CD4-positive, alpha-beta memory T cell (primary cell): ENCODE measurements at regions not wholly inside any gene's neighbourhood (a gene's known extent, or its start where the extent isn't known, plus 50 kb on each side); places are given as distances from the start of the nearest gene placed in this dataset.

Experiments
- CTCF ChIA-PET: fragments of 350-600 bp; sonication (Branson Sonifier 250); formaldehyde crosslinking; loops from one replicate; lab custom pipeline; 2021; ENCODE audit warnings: inconsistent platforms; ENCODE audit not compliant: partially characterized antibody; lab: Charles Lee
- POLR2A ChIA-PET: fragments of 350-600 bp; sonication (Branson Sonifier 250); formaldehyde crosslinking; loops from one replicate; lab custom pipeline; 2021; ENCODE audit not compliant: partially characterized antibody; lab: Charles Lee
- DNase-seq, 5 donors: peaks; one replicate each; pipeline versions ENCODE4 v3.0.0 to v3.0.0-alpha.2; 2020 to 2022; ENCODE audit warnings: mixed read lengths in 1 of 5
- H3K27ac ChIP-seq: one replicate; pipeline ENCODE4 v1.7.0; 2013; ENCODE audit warnings: low read depth, low read length
- H3K27me3 ChIP-seq: 2 replicates; pipeline ENCODE4 v1.7.0; 2013; ENCODE audit warnings: mild to moderate bottlenecking, low read length, moderate library complexity; ENCODE audit not compliant: insufficient read depth
- H3K36me3 ChIP-seq: 2 replicates; pipeline ENCODE4 v1.7.0; 2013; ENCODE audit warnings: mild to moderate bottlenecking, low read length, moderate library complexity; ENCODE audit not compliant: insufficient read depth
- H3K4me1 ChIP-seq: 2 replicates; pipeline ENCODE4 v1.7.0; 2013; ENCODE audit warnings: mild to moderate bottlenecking, low read length, moderate library complexity; ENCODE audit not compliant: insufficient read depth
- H3K4me3 ChIP-seq, 2 donors: one replicate each; pipeline ENCODE4 v1.7.0; 2013; ENCODE audit warnings: low read length in 2 of 2, mild to moderate bottlenecking in 1 of 2
- H3K9me3 ChIP-seq, 2 donors: one replicate each; pipeline ENCODE4 v1.7.0; 2013; ENCODE audit warnings: low read length in 2 of 2, control low read depth in 1 of 2; ENCODE audit not compliant: control insufficient read depth in 1 of 2
- H3K27ac Mint-ChIP-seq, 7 donors: one replicate each; pipeline ENCODE4 v1.8.0; 2020 to 2021; ENCODE audit warnings: mixed read lengths in 7 of 7, mild to moderate bottlenecking in 6 of 7, inconsistent platforms in 3 of 7, moderate library complexity in 3 of 7
- H3K27me3 Mint-ChIP-seq, 2 donors: one replicate each; pipeline ENCODE4 v1.8.0; 2020 to 2021; ENCODE audit warnings: mixed read lengths in 2 of 2
- H3K36me3 Mint-ChIP-seq, 2 donors: one replicate each; pipeline ENCODE4 v1.8.0; 2020 to 2021; ENCODE audit warnings: mixed read lengths in 2 of 2, inconsistent platforms in 1 of 2, mild to moderate bottlenecking in 1 of 2
- H3K4me1 Mint-ChIP-seq, 4 donors: one replicate each; pipeline ENCODE4 v1.8.0; 2020 to 2021; ENCODE audit warnings: mixed read lengths in 4 of 4, mild to moderate bottlenecking in 1 of 4
- H3K4me3 Mint-ChIP-seq, 8 donors: one replicate each; pipeline ENCODE4 v1.8.0; 2020 to 2021; ENCODE audit warnings: mixed read lengths in 8 of 8, mild to moderate bottlenecking in 7 of 8, moderate library complexity in 6 of 8, inconsistent platforms in 3 of 8
- H3K9me3 Mint-ChIP-seq, 8 donors: one replicate each; pipeline ENCODE4 v1.8.0; 2020 to 2021; ENCODE audit warnings: mixed read lengths in 8 of 8, mild to moderate bottlenecking in 5 of 8, inconsistent platforms in 3 of 8, moderate library complexity in 1 of 8
- intact Hi-C: fragments of 100-400 bp; cut with micrococcal nuclease; formaldehyde crosslinking; loops from one replicate; pipeline ENCODE4 v1.15.1; 2023

- Mint-ChIP-seq H3K4me1 (no peaks in the 10 kb centered on the region), H3K27ac (no peak overlapping the region), H3K9me3 (no peaks in the 10 kb centered on the region), H3K36me3 (no peaks in the 10 kb centered on the region), H3K4me3 (no peak overlapping the region), H3K27me3 (peaks cover 2 to 3% of the 10 kb centered on the region in 2 donors)
- no peak for DNase-seq
- ChIA-PET CTCF (no interaction called here), POLR2A (no interaction called here)
- Histone ChIP-seq H3K36me3 (no peaks in the 10 kb centered on the region), H3K27ac (no peak overlapping the region), H3K27me3 (no peaks in the 10 kb centered on the region), H3K4me1 (no peaks in the 10 kb centered on the region), H3K9me3 (no peaks in the 10 kb centered on the region), H3K4me3 (no peak overlapping the region)
- intact Hi-C loops: no loop called here
These were observed 139.3 kb upstream of the PHACTR1 start for GRCh38 chr6:12577124-12577850.

DNA sequence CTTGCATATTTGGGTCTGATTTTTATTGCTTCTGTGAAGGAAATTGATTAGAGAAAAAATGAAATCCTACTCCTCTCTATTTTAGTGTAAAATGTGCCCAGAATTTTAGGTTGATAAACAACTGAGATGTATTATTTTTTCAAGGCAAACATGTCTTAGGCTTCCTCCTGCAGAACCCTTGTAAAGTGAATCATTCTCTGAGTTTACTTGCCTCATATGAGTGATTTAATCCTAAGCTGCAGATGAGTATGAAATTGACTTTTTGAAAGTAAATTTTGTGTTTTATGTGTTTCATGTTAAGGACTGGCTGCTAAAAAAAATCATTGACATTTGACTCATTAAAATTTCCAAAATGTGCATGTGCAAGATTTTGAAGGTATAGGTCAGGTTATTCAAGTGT is 138.5 kb upstream of the PHACTR1 start:
- H3K27ac Mint-ChIP-seq: no peak overlapping the region
- no peaks in the 10 kb centered on the region for H3K4me1 Mint-ChIP-seq
- peaks cover 4 to 5% of the 10 kb centered on the region in 2 donors for H3K27me3 Mint-ChIP-seq
- no peaks in the 10 kb centered on the region for H3K27me3 ChIP-seq
- no peak overlapping the region for H3K4me3 ChIP-seq
- no peaks in the 10 kb centered on the region for H3K9me3 ChIP-seq
- intact Hi-C loops: no loop called here
- H3K36me3 Mint-ChIP-seq: no peaks in the 10 kb centered on the region
- no peak overlapping the region for H3K4me3 Mint-ChIP-seq
- H3K36me3 ChIP-seq: no peaks in the 10 kb centered on the region
- no peak for DNase-seq
- ChIA-PET POLR2A (no interaction called here), CTCF (no interaction called here)
- peaks cover 0 to 2% (median 0%) of the 10 kb centered on the region in 8 donors for H3K9me3 Mint-ChIP-seq
- no peak overlapping the region for H3K27ac ChIP-seq
- H3K4me1 ChIP-seq: no peaks in the 10 kb centered on the region

DNA sequence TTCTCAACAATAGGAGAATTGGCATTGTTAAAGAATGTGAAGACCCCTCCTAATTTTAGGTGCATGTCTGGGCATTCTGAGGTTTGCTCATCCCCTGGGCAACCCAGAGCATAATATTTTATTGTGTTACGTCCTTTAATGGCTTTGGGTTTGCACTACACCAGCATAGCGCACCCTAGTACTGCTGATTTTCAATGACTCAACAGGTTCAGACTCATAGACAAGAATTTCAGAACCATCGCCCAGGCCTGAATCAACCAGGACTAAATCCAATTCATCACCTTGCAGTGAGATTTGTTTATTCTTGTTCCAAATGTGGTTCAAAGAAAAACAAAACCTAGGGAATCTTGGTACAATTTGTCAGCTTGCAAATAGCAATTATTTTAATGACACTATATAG is 137.8 kb upstream of the PHACTR1 start:
- intact Hi-C loops: no loop called here
- Histone ChIP-seq H3K4me1 (no peaks in the 10 kb centered on the region), H3K27me3 (no peaks in the 10 kb centered on the region), H3K9me3 (no peaks in the 10 kb centered on the region), H3K27ac (no peak overlapping the region), H3K36me3 (no peaks in the 10 kb centered on the region), H3K4me3 (no peak overlapping the region)
- CTCF ChIA-PET: no interaction called here
- DNase-seq: no peak
- H3K4me1 Mint-ChIP-seq: no peaks in the 10 kb centered on the region
- H3K27me3 Mint-ChIP-seq: peaks cover 4 to 5% of the 10 kb centered on the region in 2 donors
- no peak overlapping the region for H3K4me3 Mint-ChIP-seq
- POLR2A ChIA-PET: no interaction called here
- no peaks in the 10 kb centered on the region for H3K36me3 Mint-ChIP-seq
- no peak overlapping the region for H3K27ac Mint-ChIP-seq
- H3K9me3 Mint-ChIP-seq: peaks cover 0 to 2% (median 0%) of the 10 kb centered on the region in 8 donors

DNA sequence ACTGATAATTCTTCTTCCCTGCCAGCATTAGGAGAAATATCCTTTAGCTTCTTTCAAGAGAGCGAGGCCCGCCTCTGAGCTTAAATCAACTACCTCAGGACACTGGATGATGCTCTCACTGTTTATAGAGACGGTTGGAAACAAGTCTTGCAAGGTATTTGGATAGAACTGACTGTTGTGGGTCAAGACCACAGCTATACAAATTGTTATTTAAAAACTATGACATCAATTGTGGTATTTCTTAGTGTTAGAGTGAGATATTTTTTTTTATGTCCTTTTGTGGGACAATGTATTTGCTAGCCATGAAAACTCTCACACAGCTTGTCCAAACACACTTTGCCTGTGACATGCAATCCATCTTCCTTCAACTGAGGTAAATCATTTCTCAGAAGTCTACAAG is 136.3 kb upstream of the PHACTR1 start:
- no peak overlapping the region for H3K27ac ChIP-seq
- peaks cover 0 to 2% (median 0%) of the 10 kb centered on the region in 8 donors for H3K9me3 Mint-ChIP-seq
- H3K36me3 ChIP-seq: no peaks in the 10 kb centered on the region
- no peaks in the 10 kb centered on the region for H3K4me1 ChIP-seq
- ChIA-PET POLR2A (no interaction called here), CTCF (no interaction called here)
- no peaks in the 10 kb centered on the region for H3K9me3 ChIP-seq
- H3K27me3 ChIP-seq: no peaks in the 10 kb centered on the region
- no peak overlapping the region for H3K4me3 Mint-ChIP-seq
- H3K4me1 Mint-ChIP-seq: no peaks in the 10 kb centered on the region
- H3K36me3 Mint-ChIP-seq: no peaks in the 10 kb centered on the region
- intact Hi-C loops: no loop called here
- no peak for DNase-seq
- no peak overlapping the region for H3K4me3 ChIP-seq
- peaks cover 3 to 10% of the 10 kb centered on the region in 2 donors for H3K27me3 Mint-ChIP-seq
- no peak overlapping the region for H3K27ac Mint-ChIP-seq

DNA sequence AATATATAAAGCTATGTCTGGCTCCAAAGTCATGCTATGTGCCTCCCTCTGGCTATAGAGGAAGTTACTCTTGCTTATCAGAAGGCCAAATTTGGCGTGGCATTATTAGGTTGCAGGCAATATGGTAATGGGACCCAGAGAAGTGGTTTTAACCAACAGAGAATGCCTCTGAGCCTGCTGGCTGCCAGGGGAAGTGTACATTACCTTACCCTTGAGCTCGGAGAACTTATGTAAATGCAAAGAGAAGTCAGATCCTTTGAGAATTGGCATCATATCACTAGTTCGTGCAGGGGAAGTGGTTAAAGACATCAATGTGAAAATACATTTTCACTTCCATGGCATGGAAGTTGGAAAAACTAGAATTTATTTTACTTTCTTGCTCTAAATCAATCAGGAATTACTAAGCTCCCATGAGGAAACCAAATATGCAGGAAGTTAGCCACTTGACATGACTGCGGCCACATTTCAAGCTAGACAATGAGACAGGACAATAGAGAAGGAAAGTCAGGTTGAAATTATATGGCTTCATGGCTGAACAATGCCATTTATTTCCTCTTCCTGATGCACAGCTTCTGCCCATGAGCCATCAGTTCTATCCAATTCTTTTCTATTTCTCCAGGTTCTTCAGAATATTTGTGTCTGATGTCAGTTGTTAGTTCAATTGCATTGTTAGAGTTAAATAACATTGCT is 134.0 kb upstream of the PHACTR1 start:
- H3K27me3 Mint-ChIP-seq: peaks cover 5 to 9% of the 10 kb centered on the region in 2 donors
- H3K4me3 Mint-ChIP-seq: no peak overlapping the region
- POLR2A ChIA-PET: no interaction called here
- Histone ChIP-seq H3K4me3 (no peak overlapping the region), H3K9me3 (no peaks in the 10 kb centered on the region), H3K27me3 (no peaks in the 10 kb centered on the region), H3K36me3 (no peaks in the 10 kb centered on the region), H3K4me1 (no peaks in the 10 kb centered on the region), H3K27ac (no peak overlapping the region)
- H3K36me3 Mint-ChIP-seq: no peaks in the 10 kb centered on the region
- intact Hi-C loops: no loop called here
- CTCF ChIA-PET: no interaction called here
- no peak overlapping the region for H3K27ac Mint-ChIP-seq
- peaks cover 0 to 2% (median 0%) of the 10 kb centered on the region in 8 donors for H3K9me3 Mint-ChIP-seq
- no peaks in the 10 kb centered on the region for H3K4me1 Mint-ChIP-seq
- no peak for DNase-seq

DNA sequence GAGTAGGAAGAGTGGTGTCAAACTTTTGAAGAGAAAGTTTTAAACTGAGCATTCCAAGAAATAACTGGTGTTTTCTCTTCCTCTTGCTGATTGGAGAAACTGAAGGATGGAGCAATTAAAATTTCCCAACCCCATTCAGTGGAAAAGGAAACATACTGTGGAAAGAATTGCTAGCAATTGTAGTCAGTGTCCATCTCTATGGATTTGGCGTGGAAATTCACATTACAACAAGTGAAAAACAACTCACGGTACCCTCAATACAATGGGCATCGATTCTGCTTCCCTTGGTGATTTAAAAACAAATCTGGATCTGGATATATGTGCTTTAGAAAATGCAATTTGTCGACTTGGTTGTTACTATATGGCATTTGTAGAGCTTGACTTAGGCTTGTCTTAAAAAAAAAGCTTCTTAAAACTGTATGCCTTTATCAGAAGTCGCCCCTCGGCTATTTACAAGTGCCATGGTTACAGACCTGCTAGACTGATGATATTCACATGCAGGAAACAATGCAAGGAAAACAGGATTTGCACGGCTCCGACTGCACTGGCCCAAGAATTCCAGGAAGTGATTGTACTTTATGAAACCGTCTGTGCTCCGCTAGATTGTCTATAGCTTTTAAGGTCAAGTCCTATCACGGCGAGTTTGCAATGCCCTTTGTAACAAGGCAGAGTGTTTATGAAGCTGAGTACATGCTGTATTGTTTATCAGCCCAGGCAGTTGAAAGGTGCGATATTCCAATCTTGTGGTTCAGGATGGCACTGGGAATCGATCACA is 131.7 kb upstream of the PHACTR1 start:
- Histone ChIP-seq H3K9me3 (no peaks in the 10 kb centered on the region), H3K27ac (no peak overlapping the region), H3K4me1 (no peaks in the 10 kb centered on the region), H3K4me3 (no peak overlapping the region), H3K27me3 (no peaks in the 10 kb centered on the region), H3K36me3 (no peaks in the 10 kb centered on the region)
- Mint-ChIP-seq H3K36me3 (no peaks in the 10 kb centered on the region), H3K4me3 (no peak overlapping the region), H3K27me3 (peaks cover 5 to 9% of the 10 kb centered on the region in 2 donors), H3K9me3 (peaks cover 0 to 2% (median 0%) of the 10 kb centered on the region in 8 donors), H3K4me1 (no peaks in the 10 kb centered on the region), H3K27ac (no peak overlapping the region)
- CTCF ChIA-PET: no interaction called here
- POLR2A ChIA-PET: no interaction called here
- intact Hi-C loops: no loop called here
- DNase-seq: no peak

- Histone ChIP-seq H3K9me3 (no peaks in the 10 kb centered on the region), H3K27ac (no peak overlapping the region), H3K27me3 (no peaks in the 10 kb centered on the region), H3K4me1 (no peaks in the 10 kb centered on the region), H3K36me3 (no peaks in the 10 kb centered on the region), H3K4me3 (no peak overlapping the region)
- Mint-ChIP-seq H3K4me1 (no peaks in the 10 kb centered on the region), H3K4me3 (no peak overlapping the region), H3K27me3 (peaks cover 5 to 9% of the 10 kb centered on the region in 2 donors), H3K36me3 (no peaks in the 10 kb centered on the region), H3K27ac (no peak overlapping the region), H3K9me3 (peaks cover 0 to 2% (median 0%) of the 10 kb centered on the region in 8 donors)
- ChIA-PET POLR2A (no interaction called here), CTCF (no interaction called here)
- no peak for DNase-seq
- intact Hi-C loops: no loop called here
These were observed 131.0 kb upstream of the PHACTR1 start for GRCh38 chr6:12585497-12585958.
